ENCODE measurements at regions not wholly inside any gene's neighbourhood (a gene's known extent, or its start where the extent isn't known, plus 50 kb on each side); places are given as distances from the start of the nearest gene placed in this dataset.

DNA sequence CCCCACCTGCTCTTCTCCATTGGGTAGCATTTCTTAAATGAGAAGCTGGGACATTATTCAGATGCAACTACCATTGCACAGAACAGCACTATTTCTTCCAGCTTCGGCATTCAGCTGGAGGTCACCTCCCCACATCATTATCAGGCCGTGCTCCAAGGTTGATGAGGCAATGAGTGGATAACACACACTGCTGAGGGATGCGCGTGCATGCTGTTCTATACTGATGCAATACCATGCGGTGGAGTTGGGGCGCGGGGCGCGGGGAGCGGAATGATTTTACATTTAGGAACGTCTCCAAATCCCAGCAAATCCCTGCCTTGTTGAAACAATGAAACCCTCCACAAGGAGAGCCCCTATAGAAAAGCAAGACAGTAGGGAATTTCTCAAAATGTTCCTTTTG is 283.4 kb downstream of the GRIN2B start:
- H3K27ac ChIP-seq, result no peak overlapping the region
- intact Hi-C loops (cut with DNase I), result no loop called here
- no peak overlapping the region for H3K9ac ChIP-seq (ENCODE audit: low read depth in 2 of 2, low read length in 2 of 2)
- TF ChIP-seq, protein P1, sequence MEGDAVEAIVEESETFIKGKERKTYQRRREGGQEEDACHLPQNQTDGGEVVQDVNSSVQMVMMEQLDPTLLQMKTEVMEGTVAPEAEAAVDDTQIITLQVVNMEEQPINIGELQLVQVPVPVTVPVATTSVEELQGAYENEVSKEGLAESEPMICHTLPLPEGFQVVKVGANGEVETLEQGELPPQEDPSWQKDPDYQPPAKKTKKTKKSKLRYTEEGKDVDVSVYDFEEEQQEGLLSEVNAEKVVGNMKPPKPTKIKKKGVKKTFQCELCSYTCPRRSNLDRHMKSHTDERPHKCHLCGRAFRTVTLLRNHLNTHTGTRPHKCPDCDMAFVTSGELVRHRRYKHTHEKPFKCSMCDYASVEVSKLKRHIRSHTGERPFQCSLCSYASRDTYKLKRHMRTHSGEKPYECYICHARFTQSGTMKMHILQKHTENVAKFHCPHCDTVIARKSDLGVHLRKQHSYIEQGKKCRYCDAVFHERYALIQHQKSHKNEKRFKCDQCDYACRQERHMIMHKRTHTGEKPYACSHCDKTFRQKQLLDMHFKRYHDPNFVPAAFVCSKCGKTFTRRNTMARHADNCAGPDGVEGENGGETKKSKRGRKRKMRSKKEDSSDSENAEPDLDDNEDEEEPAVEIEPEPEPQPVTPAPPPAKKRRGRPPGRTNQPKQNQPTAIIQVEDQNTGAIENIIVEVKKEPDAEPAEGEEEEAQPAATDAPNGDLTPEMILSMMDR (IDR thresholded peaks at IDR 0.05), result no peak
- DNase-seq, result no peak
- no peaks in the 10 kb centered on the region for H3K9me3 ChIP-seq
- no peak overlapping the region for H3K4me3 ChIP-seq
- no peaks in the 10 kb centered on the region for H3K27me3 ChIP-seq
- no peaks in the 10 kb centered on the region for H3K4me1 ChIP-seq
- H3K36me3 ChIP-seq, result no peaks in the 10 kb centered on the region

DNA sequence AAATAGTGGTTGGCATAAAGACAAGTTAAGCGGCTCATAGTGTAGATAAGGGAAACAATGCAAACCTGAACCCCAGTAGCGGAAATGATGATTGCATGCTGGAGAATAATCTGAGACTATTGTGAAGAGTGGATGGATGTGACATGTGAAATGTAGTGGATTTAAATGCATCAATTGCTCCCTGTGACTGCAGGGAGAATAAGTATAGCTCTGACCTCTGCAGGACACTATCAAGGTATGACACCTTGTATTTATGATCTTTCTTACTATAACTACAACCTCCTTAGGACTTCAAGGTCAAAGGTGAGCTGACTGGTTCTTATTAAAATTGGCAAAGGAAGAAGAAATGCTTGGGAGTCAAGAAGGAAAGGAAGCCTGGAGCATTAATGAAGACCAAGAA is 285.6 kb downstream of the GRIN2B start:
- Histone ChIP-seq H3K27me3 (no peaks in the 10 kb centered on the region), H3K9ac (ENCODE audit: low read depth in 2 of 2, low read length in 2 of 2) (no peak overlapping the region), H3K4me1 (no peaks in the 10 kb centered on the region), H3K4me3 (no peak overlapping the region), H3K9me3 (no peaks in the 10 kb centered on the region), H3K27ac (no peak overlapping the region), H3K36me3 (no peaks in the 10 kb centered on the region)
- TF ChIP-seq, protein P1 (IDR thresholded peaks at IDR 0.05), result no peak
- DNase-seq, result no peak
- intact Hi-C loops (cut with DNase I), result no loop called here

DNA sequence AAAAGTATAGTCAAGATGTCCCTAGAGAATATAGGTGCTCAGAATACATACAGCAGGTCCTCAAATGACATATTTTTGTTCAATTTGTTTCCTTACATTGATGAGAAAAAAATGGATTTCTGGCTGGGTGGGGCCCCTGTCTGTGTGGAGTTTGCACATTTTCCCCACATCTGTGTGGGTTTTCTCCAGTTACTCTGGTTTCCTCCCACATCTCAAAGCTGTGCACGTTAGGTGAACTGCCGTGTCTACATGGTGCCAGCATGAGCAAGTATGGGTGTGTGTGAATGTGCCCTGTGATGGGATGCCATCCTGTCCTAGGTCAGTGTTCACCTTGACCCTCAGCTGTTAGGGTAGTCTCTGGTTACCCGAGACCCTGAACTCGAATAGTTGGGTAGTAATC is 289.1 kb downstream of the GRIN2B start:
- no peak for DNase-seq
- H3K36me3 ChIP-seq, result no peaks in the 10 kb centered on the region
- H3K27ac ChIP-seq, result no peak overlapping the region
- H3K9ac ChIP-seq (ENCODE audit: low read depth in 2 of 2, low read length in 2 of 2), result no peak overlapping the region
- TF ChIP-seq, protein P1 (IDR thresholded peaks at IDR 0.05), result no peak
- no peaks in the 10 kb centered on the region for H3K27me3 ChIP-seq
- intact Hi-C loops (cut with DNase I), result no loop called here
- no peaks in the 10 kb centered on the region for H3K9me3 ChIP-seq
- no peaks in the 10 kb centered on the region for H3K4me1 ChIP-seq
- H3K4me3 ChIP-seq, result no peak overlapping the region

DNA sequence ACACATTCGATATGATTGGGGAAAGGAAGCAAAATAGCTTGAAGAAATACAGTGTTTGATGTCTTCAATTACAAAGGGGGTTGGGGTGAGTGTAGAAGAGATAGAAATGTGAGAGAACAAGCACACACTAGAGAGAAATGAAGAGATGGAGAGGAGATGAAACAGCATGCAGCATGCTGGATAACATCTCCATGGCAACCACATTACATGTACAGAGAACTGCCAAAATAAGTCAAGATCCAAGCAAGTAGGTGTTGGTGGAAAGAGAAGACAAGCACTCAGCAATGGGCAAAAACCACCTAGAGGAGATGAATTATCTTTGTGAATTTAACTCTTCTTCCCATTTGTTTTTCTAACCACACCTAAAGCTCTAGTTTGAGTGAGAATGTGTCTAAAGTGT is 289.8 kb downstream of the GRIN2B start:
- H3K4me1 ChIP-seq, result no peaks in the 10 kb centered on the region
- intact Hi-C loops (cut with DNase I), result no loop called here
- TF ChIP-seq, protein P1 (IDR thresholded peaks at IDR 0.05), result no peak
- no peak overlapping the region for H3K27ac ChIP-seq
- no peak overlapping the region for H3K9ac ChIP-seq (ENCODE audit: low read depth in 2 of 2, low read length in 2 of 2)
- DNase-seq, result no peak
- no peaks in the 10 kb centered on the region for H3K27me3 ChIP-seq
- H3K4me3 ChIP-seq, result no peak overlapping the region
- H3K9me3 ChIP-seq, result no peaks in the 10 kb centered on the region
- no peaks in the 10 kb centered on the region for H3K36me3 ChIP-seq

DNA sequence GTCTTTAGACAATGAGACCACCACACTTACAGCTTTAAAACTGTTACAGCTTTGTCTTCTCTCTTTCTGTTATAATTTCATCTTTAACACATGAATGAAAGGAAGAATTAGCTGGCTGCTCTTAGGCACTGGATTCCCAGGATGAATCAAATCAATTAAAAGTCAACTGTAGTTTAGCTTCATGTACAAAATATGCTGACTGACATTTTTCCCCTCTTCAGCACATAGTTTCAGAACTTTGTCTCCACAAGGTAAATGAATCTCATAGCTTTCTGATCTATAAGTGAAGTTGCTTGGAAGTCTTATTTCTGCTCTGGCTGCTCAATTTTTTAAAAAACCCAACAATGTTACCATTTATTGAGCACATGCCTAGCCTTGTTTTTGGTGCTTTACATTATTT is 293.8 kb downstream of the GRIN2B start:
- H3K4me1 ChIP-seq, result no peaks in the 10 kb centered on the region
- no peak overlapping the region for H3K4me3 ChIP-seq
- no peak overlapping the region for H3K9ac ChIP-seq (ENCODE audit: low read depth in 2 of 2, low read length in 2 of 2)
- H3K36me3 ChIP-seq, result no peaks in the 10 kb centered on the region
- intact Hi-C loops (cut with DNase I), result no loop called here
- H3K27me3 ChIP-seq, result no peaks in the 10 kb centered on the region
- no peak overlapping the region for H3K27ac ChIP-seq
- TF ChIP-seq, protein P1 (IDR thresholded peaks at IDR 0.05), result no peak
- H3K9me3 ChIP-seq, result no peaks in the 10 kb centered on the region
- DNase-seq, result no peak

DNA sequence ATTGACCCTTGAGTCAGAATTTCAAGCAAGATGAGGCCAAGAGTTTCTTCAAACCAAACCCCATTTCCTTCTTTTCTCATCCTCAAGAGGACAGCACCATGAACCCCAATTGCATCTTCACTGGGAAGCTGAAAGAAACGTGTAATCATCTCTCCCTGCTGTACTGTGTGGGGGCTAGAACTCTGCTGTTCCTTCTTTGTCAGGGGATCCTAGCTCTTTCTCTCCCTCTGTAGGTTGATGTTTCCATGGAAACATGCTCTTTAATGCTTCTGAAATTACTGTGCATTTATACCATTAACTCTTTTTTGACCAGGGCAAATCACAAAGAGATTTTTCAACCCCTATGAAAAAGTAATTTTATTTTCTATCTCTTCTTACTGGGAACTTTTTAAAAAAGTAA is 295.1 kb downstream of the GRIN2B start:
- TF ChIP-seq, protein P1 (IDR thresholded peaks at IDR 0.05), result no peak
- no peak overlapping the region for H3K27ac ChIP-seq
- no peak for DNase-seq
- intact Hi-C loops (cut with DNase I), result no loop called here
- no peaks in the 10 kb centered on the region for H3K36me3 ChIP-seq
- H3K9me3 ChIP-seq, result no peaks in the 10 kb centered on the region
- H3K9ac ChIP-seq (ENCODE audit: low read depth in 2 of 2, low read length in 2 of 2), result no peak overlapping the region
- no peaks in the 10 kb centered on the region for H3K4me1 ChIP-seq
- no peaks in the 10 kb centered on the region for H3K27me3 ChIP-seq
- no peak overlapping the region for H3K4me3 ChIP-seq

Data from colonic mucosa (tissue), 4 donors.